Kidney (tissue), 13 donors: ENCODE measurements at regions not wholly inside any gene's neighbourhood (a gene's known extent, or its start where the extent isn't known, plus 50 kb on each side); places are given as distances from the start of the nearest gene placed in this dataset.

Experiments used
- DNase-seq, 5 donors: peaks; one replicate each; pipeline ENCODE4 v3.0.0-alpha.2; 2013 to 2020
- FAIRE-seq: peaks from 2 replicates; lab custom pipeline; 2012; peaks lifted over from hg19 to GRCh38; lab: Jason Lieb, UNC
- H3K27ac ChIP-seq, 2 donors: one replicate each; pipeline ENCODE4 v1.7.0; 2013; ENCODE audit warnings: low read depth in 2 of 2, low read length in 2 of 2, inconsistent platforms in 1 of 2
- H3K27me3 ChIP-seq: one replicate; pipeline ENCODE4 v1.7.1; 2013; ENCODE audit warnings: low read length, inconsistent platforms; ENCODE audit not compliant: control insufficient read depth, insufficient read depth
- H3K36me3 ChIP-seq, 3 donors: one replicate each; pipeline versions ENCODE4 v1.7.0 to v1.7.1; 2013; ENCODE audit warnings: low read length in 3 of 3, control low read depth in 1 of 3, inconsistent platforms in 1 of 3; ENCODE audit not compliant: insufficient read depth in 3 of 3, control insufficient read depth in 2 of 3
- H3K4me1 ChIP-seq, 3 donors: one replicate each; pipeline versions ENCODE4 v1.7.0 to v1.7.1; 2013; ENCODE audit warnings: low read length in 3 of 3, inconsistent platforms in 1 of 3, low read depth in 1 of 3; ENCODE audit not compliant: control insufficient read depth in 2 of 3, insufficient read depth in 2 of 3
- H3K4me3 ChIP-seq, 3 donors: one replicate each; pipeline versions ENCODE4 v1.7.0 to v1.8.1; 2013; ENCODE audit warnings: low read length in 3 of 3, control low read depth in 1 of 3, inconsistent platforms in 1 of 3
- H3K9ac ChIP-seq, 3 donors: one replicate each; pipeline versions ENCODE4 v1.7.0 to v1.7.1; 2013; ENCODE audit warnings: low read length in 3 of 3, control low read depth in 1 of 3, inconsistent platforms in 1 of 3
- H3K9me3 ChIP-seq, 3 donors: one replicate each; pipeline versions ENCODE4 v1.7.0 to v1.7.1; 2013; ENCODE audit warnings: low read length in 3 of 3, control low read depth in 1 of 3, inconsistent platforms in 1 of 3; ENCODE audit not compliant: control insufficient read depth in 2 of 3, insufficient read depth in 1 of 3
- CTCF ChIP-seq: IDR thresholded peaks from 3 replicates; pipeline ENCODE4 v1.5.1; 2012; ENCODE audit warnings: mild to moderate bottlenecking, moderate library complexity, borderline replicate concordance; ENCODE audit not compliant: insufficient read depth; ENCODE audit errors: extremely low read depth
- intact Hi-C: fragments of 100-400 bp; cut with DNase I; formaldehyde crosslinking; loops from one replicate; pipeline ENCODE4 v1.11.1; 2022
- donor health status: control.
- donor health status: control.
- donor health status: control.
- donor health status: control.
- donor health status: control.
- donor health status: DM: yes; HTN: yes; CAD: no.
- donor health status: Normal renal cell carcinoma (clear cell type).

- H3K4me3 ChIP-seq = no peak overlapping the region
- no peaks in the 10 kb centered on the region for H3K36me3 ChIP-seq
- no peak overlapping the region for H3K9ac ChIP-seq
- DNase-seq (no peak), FAIRE-seq (no peak)
- no peaks in the 10 kb centered on the region for H3K4me1 ChIP-seq
- H3K27ac ChIP-seq = no peak overlapping the region
- no peaks in the 10 kb centered on the region for H3K9me3 ChIP-seq
- TF ChIP-seq CTCF = no peak
- H3K27me3 ChIP-seq = no peaks in the 10 kb centered on the region
- intact Hi-C loops = no loop called here
These were observed 275.3 kb downstream of the CCER1 start for GRCh38 chr12:90679674-90680073.

- DNase-seq = no peak
- no peak overlapping the region for H3K27ac ChIP-seq
- no peaks in the 10 kb centered on the region for H3K9me3 ChIP-seq
- no peak overlapping the region for H3K9ac ChIP-seq
- TF ChIP-seq CTCF = no peak
- no peaks in the 10 kb centered on the region for H3K36me3 ChIP-seq
- H3K4me3 ChIP-seq = no peak overlapping the region
- H3K27me3 ChIP-seq = no peaks in the 10 kb centered on the region
- H3K4me1 ChIP-seq = no peaks in the 10 kb centered on the region
- no peak for FAIRE-seq
- intact Hi-C loops = no loop called here
These were observed 277.4 kb downstream of the CCER1 start for GRCh38 chr12:90677552-90677951.

GRCh38 chr12:90677055-90677454, 277.9 kb downstream of the CCER1 start:
- Histone ChIP-seq H3K9me3 (no peaks in the 10 kb centered on the region), H3K27me3 (no peaks in the 10 kb centered on the region), H3K27ac (no peak overlapping the region), H3K9ac (no peak overlapping the region), H3K36me3 (no peaks in the 10 kb centered on the region), H3K4me1 (no peaks in the 10 kb centered on the region), H3K4me3 (no peak overlapping the region)
- intact Hi-C loops = no loop called here
- FAIRE-seq (no peak), DNase-seq (no peak)
- TF ChIP-seq CTCF = no peak

GRCh38 chr12:90675106-90675505, 279.9 kb downstream of the CCER1 start:
- no peaks in the 10 kb centered on the region for H3K27me3 ChIP-seq
- no peaks in the 10 kb centered on the region for H3K36me3 ChIP-seq
- H3K4me1 ChIP-seq = no peaks in the 10 kb centered on the region
- no peak overlapping the region for H3K27ac ChIP-seq
- DNase-seq (no peak), FAIRE-seq (no peak)
- H3K4me3 ChIP-seq = no peak overlapping the region
- no peak overlapping the region for H3K9ac ChIP-seq
- intact Hi-C loops = no loop called here
- no peaks in the 10 kb centered on the region for H3K9me3 ChIP-seq
- TF ChIP-seq CTCF = no peak
